ENCODE measurements at regions not wholly inside any gene's neighbourhood (a gene's known extent, or its start where the extent isn't known, plus 50 kb on each side); places are given as distances from the start of the nearest gene placed in this dataset.

- TF ChIP-seq CTCF (IDR thresholded peaks at IDR 0.05; ENCODE audit: insufficient read depth, low read length) (no peak), REST (IDR thresholded peaks at IDR 0.05; ENCODE audit: insufficient replicate concordance, low read depth) (no peak), POLR2AphosphoS5 (IDR thresholded peaks at IDR 0.05; ENCODE audit: low read depth) (no peak), GABPA (IDR thresholded peaks at IDR 0.05; ENCODE audit: low read depth) (no peak)
Measured at GRCh38 chr13:83549671-83550070, 332.6 kb downstream of the SLITRK1 start.

Data from HL-60 (cell line).